Tibial nerve (tissue), 4 donors: ENCODE measurements at regions not wholly inside any gene's neighbourhood (a gene's known extent, or its start where the extent isn't known, plus 50 kb on each side); places are given as distances from the start of the nearest gene placed in this dataset.
"Not testable (repeated sequence)": the region's sequence is repeated elsewhere in the genome, so short reads cannot be mapped to it uniquely, and the experiment has no call there.

Source experiments
- DNase-seq, 2 donors: peaks; one replicate each; pipeline ENCODE4 v3.0.0-alpha.2; 2019; ENCODE audit warnings: low spot score in 2 of 2
- H3K27ac ChIP-seq, 4 donors: fragments of 200-600 bp; sonication (generic) in 3 of 4; one replicate each; pipeline ENCODE4 v1.5.1; 2017 to 2019; ENCODE audit warnings: mild to moderate bottlenecking in 1 of 4
- H3K27me3 ChIP-seq, 2 donors: fragments of 200-600 bp; sonication (generic) in 1 of 2; one replicate each; pipeline versions ENCODE4 v1.5.1 to v1.6.0; 2017 to 2019
- H3K36me3 ChIP-seq, 3 donors: fragments of 200-600 bp; sonication (generic); one replicate each; pipeline ENCODE4 v1.5.1; 2018 to 2019
- H3K4me1 ChIP-seq, 4 donors: fragments of 200-600 bp; sonication (generic) in 3 of 4; one replicate each; pipeline ENCODE4 v1.5.1; 2017 to 2019
- H3K4me3 ChIP-seq, 4 donors: fragments of 200-600 bp; sonication (generic) in 3 of 4; one replicate each; pipeline ENCODE4 v1.5.1; 2017 to 2019; ENCODE audit warnings: mild to moderate bottlenecking in 1 of 4, moderate library complexity in 1 of 4
- H3K9me3 ChIP-seq, 4 donors: fragments of 200-600 bp; sonication (generic) in 3 of 4; one replicate each; pipeline ENCODE4 v1.5.1; 2017 to 2019
- CTCF ChIP-seq, 5 experiments: fragments of 200-600 bp in 3 of 5; fragments of 450-650 bp in 2 of 5; sonication (generic) in 3 of 5; IDR thresholded peaks; one replicate each; pipeline ENCODE4 v1.5.1; 2016 to 2019; ENCODE audit warnings: antibody characterized with exemption in 5 of 5, mild to moderate bottlenecking in 3 of 5, moderate library complexity in 2 of 5
- EP300 ChIP-seq, 2 donors: sonication (generic); formaldehyde crosslinking; IDR thresholded peaks; one replicate each; pipeline ENCODE4 v1.6.1; 2017; ENCODE audit warnings: antibody characterized with exemption in 2 of 2, mild to moderate bottlenecking in 1 of 2
- POLR2A ChIP-seq, 2 donors: fragments of 450-650 bp; IDR thresholded peaks; one replicate each; pipeline ENCODE4 v1.6.1; 2017; ENCODE audit warnings: antibody characterized with exemption in 2 of 2, mild to moderate bottlenecking in 2 of 2, moderate library complexity in 2 of 2
- WGBS, 2 donors: methylation state at CpG; one replicate each; pipeline ENCODE4 v1.1.5; 2018; 5-methylcytosine and 5-hydroxymethylcytosine counted together

GRCh38 chr4:171517883-171518282 lies 295.3 kb upstream of the GALNTL6 start:
- no peaks in the 10 kb centered on the region for H3K27me3 ChIP-seq
- no peaks in the 10 kb centered on the region for H3K36me3 ChIP-seq
- no peak overlapping the region for H3K4me3 ChIP-seq
- H3K27ac ChIP-seq: no peak overlapping the region
- WGBS, 2 donors: 85 to 86% methylated on average over 1 of the region's 1 CpG
- H3K9me3 ChIP-seq: peaks cover 0 to 3% (median 0%) of the 10 kb centered on the region in 4 donors
- TF ChIP-seq EP300 (IDR thresholded peaks at IDR 0.05): no peak
- no peak for TF ChIP-seq POLR2A (IDR thresholded peaks at IDR 0.05)
- TF ChIP-seq CTCF (IDR thresholded peaks at IDR 0.05): no peak
- no peaks in the 10 kb centered on the region for H3K4me1 ChIP-seq
- no peak for DNase-seq

GRCh38 chr4:171516694-171517093 lies 296.5 kb upstream of the GALNTL6 start:
- Histone ChIP-seq H3K27me3 (no peaks in the 10 kb centered on the region), H3K4me3 (no peak overlapping the region), H3K9me3 (peaks cover 0 to 3% (median 0%) of the 10 kb centered on the region in 4 donors), H3K27ac (no peak overlapping the region), H3K4me1 (no peaks in the 10 kb centered on the region), H3K36me3 (no peaks in the 10 kb centered on the region)
- DNase-seq: no peak
- TF ChIP-seq POLR2A (IDR thresholded peaks at IDR 0.05) (no peak), CTCF (IDR thresholded peaks at IDR 0.05) (no peak), EP300 (IDR thresholded peaks at IDR 0.05) (no peak)
- WGBS, 2 donors: 62 to 63% methylated on average over 3 of the region's 3 CpGs

DNA sequence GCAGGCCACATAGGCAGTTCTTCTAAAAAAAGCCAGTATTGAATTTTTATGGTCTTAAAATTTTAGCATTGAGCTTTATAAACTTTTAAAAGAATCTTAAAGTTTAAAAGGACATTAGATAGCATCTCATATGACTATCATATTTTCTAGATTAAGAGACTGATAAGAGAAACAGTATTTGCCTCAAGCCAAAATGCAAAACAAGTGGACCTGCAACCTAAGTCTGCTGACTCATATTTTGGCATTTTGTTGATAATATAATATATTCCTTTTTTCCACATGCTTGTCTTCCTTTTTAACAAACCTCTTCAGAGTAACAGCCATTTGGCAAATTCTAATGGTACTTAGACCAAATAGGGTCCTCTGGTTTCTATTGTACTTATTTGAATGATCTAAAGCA lies 328.5 kb upstream of the GALNTL6 start:
- H3K27ac ChIP-seq: no peak overlapping the region
- no peak for TF ChIP-seq EP300 (IDR thresholded peaks at IDR 0.05)
- no peak for TF ChIP-seq POLR2A (IDR thresholded peaks at IDR 0.05)
- no peak for TF ChIP-seq CTCF (IDR thresholded peaks at IDR 0.05)
- no peaks in the 10 kb centered on the region for H3K27me3 ChIP-seq
- H3K9me3 ChIP-seq: peaks cover 0 to 3% (median 0%) of the 10 kb centered on the region in 4 donors
- no peak for DNase-seq
- H3K4me3 ChIP-seq: no peak overlapping the region
- H3K36me3 ChIP-seq: no peaks in the 10 kb centered on the region
- H3K4me1 ChIP-seq: no peaks in the 10 kb centered on the region

DNA sequence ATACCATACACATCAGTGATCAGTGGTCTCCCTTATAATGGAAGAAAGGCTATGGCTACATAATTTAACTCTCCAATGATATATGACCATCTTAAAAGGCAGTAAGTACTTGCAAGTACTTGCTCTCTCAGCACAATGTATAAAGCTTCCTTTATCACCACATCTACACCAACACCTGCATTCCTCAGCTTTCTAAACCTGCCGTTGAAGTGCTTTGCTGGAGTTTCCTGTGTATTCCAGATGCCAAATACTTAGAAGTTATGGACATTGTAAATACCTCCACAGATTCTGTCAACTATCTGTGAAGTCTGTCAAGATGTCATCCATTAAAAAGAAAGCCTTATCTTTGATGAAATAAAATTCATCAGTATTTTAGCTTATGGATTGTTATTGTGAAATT lies 335.0 kb upstream of the GALNTL6 start:
- no peaks in the 10 kb centered on the region for H3K4me1 ChIP-seq
- no peaks in the 10 kb centered on the region for H3K9me3 ChIP-seq
- no peaks in the 10 kb centered on the region for H3K27me3 ChIP-seq
- no peak for DNase-seq
- H3K4me3 ChIP-seq: no peak overlapping the region
- no peak overlapping the region for H3K27ac ChIP-seq
- TF ChIP-seq POLR2A (IDR thresholded peaks at IDR 0.05): no peak
- TF ChIP-seq CTCF (IDR thresholded peaks at IDR 0.05): no peak
- no peak for TF ChIP-seq EP300 (IDR thresholded peaks at IDR 0.05)
- 21 to 54% methylated on average over 1 of the region's 1 CpG for WGBS, 2 donors
- no peaks in the 10 kb centered on the region for H3K36me3 ChIP-seq

GRCh38 chr4:171475111-171475510 lies 338.1 kb upstream of the GALNTL6 start:
- not testable (repeated sequence) for H3K27me3 ChIP-seq, H3K9me3 ChIP-seq, H3K27ac ChIP-seq, DNase-seq, H3K4me3 ChIP-seq, H3K4me1 ChIP-seq, H3K36me3 ChIP-seq
- 83 to 87% methylated on average over 3 of the region's 3 CpGs for WGBS, 2 donors

DNA sequence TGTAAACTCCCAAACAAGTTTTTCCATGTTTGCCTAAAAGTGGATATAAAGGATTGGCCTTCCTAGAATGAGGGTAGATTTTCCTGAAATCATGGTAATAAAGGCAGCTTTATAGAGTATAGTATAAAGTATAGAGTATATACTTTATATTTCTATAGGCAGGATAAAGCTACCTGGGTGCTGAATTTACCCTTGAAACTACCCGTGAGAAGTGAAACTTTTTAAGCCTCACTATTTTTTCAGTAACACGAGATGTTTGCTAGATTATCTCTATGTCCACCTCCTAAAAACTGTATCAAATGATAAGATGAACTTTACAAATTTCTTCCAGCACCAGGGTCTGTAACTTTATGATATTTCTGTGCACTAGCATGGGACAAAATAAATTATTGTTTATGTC lies 340.0 kb upstream of the GALNTL6 start:
- no peaks in the 10 kb centered on the region for H3K27me3 ChIP-seq
- DNase-seq: no peak
- 51 to 60% methylated on average over 2 of the region's 2 CpGs for WGBS, 2 donors
- no peak overlapping the region for H3K27ac ChIP-seq
- H3K4me1 ChIP-seq: no peaks in the 10 kb centered on the region
- no peak overlapping the region for H3K4me3 ChIP-seq
- H3K36me3 ChIP-seq: no peaks in the 10 kb centered on the region
- TF ChIP-seq POLR2A (IDR thresholded peaks at IDR 0.05) (no peak), EP300 (IDR thresholded peaks at IDR 0.05) (no peak), CTCF (IDR thresholded peaks at IDR 0.05) (no peak)
- H3K9me3 ChIP-seq: no peaks in the 10 kb centered on the region
